ENCODE measurements at regions not wholly inside any gene's neighbourhood (a gene's known extent, or its start where the extent isn't known, plus 50 kb on each side); places are given as distances from the start of the nearest gene placed in this dataset.

DNA sequence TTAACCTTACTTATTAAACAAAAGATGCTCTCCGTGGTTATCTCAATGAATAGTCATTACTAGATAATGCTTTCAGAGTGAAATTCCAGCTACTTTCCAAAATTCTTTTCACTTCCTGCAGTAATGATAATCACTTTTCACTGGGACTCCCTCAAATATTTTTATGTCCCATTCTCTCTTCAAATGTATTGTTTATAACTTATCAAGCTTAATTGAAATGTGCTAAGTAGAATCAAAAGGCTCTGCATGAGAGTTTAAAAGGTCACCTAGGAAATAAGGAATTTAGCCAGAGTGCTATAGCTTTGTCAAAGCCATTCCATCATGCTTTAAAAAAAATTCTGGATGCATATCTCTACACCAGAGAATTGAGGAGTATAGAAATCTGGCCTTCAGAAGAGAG, 106.4 kb downstream of the ODF2L start:
- TF ChIP-seq, protein P1, sequence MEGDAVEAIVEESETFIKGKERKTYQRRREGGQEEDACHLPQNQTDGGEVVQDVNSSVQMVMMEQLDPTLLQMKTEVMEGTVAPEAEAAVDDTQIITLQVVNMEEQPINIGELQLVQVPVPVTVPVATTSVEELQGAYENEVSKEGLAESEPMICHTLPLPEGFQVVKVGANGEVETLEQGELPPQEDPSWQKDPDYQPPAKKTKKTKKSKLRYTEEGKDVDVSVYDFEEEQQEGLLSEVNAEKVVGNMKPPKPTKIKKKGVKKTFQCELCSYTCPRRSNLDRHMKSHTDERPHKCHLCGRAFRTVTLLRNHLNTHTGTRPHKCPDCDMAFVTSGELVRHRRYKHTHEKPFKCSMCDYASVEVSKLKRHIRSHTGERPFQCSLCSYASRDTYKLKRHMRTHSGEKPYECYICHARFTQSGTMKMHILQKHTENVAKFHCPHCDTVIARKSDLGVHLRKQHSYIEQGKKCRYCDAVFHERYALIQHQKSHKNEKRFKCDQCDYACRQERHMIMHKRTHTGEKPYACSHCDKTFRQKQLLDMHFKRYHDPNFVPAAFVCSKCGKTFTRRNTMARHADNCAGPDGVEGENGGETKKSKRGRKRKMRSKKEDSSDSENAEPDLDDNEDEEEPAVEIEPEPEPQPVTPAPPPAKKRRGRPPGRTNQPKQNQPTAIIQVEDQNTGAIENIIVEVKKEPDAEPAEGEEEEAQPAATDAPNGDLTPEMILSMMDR (conservative IDR thresholded peaks at IDR 0.05; ENCODE audit: low read length) = no peak
- no peak for TF ChIP-seq EZH2phosphoT487 (IDR thresholded peaks at IDR 0.05; ENCODE audit: borderline replicate concordance, low read depth, low read length)

Measured in OCI-LY7 (cell line).